ENCODE measurements at regions not wholly inside any gene's neighbourhood (a gene's known extent, or its start where the extent isn't known, plus 50 kb on each side); places are given as distances from the start of the nearest gene placed in this dataset.
"Not testable (repeated sequence)": the region's sequence is repeated elsewhere in the genome, so short reads cannot be mapped to it uniquely, and the experiment has no call there.

- Histone ChIP-seq H3K27me3 (no peaks in the 10 kb centered on the region), H3K9me2 (replicated peaks; ENCODE audit: insufficient read depth) (no peaks in the 10 kb centered on the region), H3K4me2 (no peak overlapping the region), H3K4me3 (no peak overlapping the region), H2AFZ (no peak overlapping the region), H3K27ac (no peak overlapping the region), H3K36me3 (replicated peaks; ENCODE audit: insufficient read depth, low read depth) (no peaks in the 10 kb centered on the region), H3K79me2 (no peaks in the 10 kb centered on the region), H3K4me1 (ENCODE audit: insufficient read depth) (no peaks in the 10 kb centered on the region), H4K20me1 (ENCODE audit: insufficient read depth, poor library complexity, severe bottlenecking) (no peaks in the 10 kb centered on the region), H3K9me3 (ENCODE audit: low read depth) (no peaks in the 10 kb centered on the region)
- no peak for DNase-seq (ENCODE audit: low spot score)
- TF ChIP-seq CTCF (IDR thresholded peaks at IDR 0.05; ENCODE audit: poor library complexity) = no peak
- no peak for TF ChIP-seq EZH2phosphoT487 (IDR thresholded peaks at IDR 0.05; ENCODE audit: low read depth, severe bottlenecking, unreplicated experiment)
- TF ChIP-seq EZH2 (IDR thresholded peaks at IDR 0.05; ENCODE audit: borderline replicate concordance) = no peak
- WGBS (ENCODE audit: low lambda C conversion rate, missing lambda C conversion rate) = 90% methylated on average over 2 of the region's 2 CpGs
These were observed 170.9 kb upstream of the EXOC2 start for GRCh38 chr6:863831-864230.

- not testable (repeated sequence) for H3K9me3 ChIP-seq (ENCODE audit: low read depth); H3K79me2 ChIP-seq; H3K4me1 ChIP-seq (ENCODE audit: insufficient read depth); H3K9me2 ChIP-seq (replicated peaks; ENCODE audit: insufficient read depth); H3K27me3 ChIP-seq; H3K27ac ChIP-seq; DNase-seq (ENCODE audit: low spot score); H4K20me1 ChIP-seq (ENCODE audit: insufficient read depth, poor library complexity, severe bottlenecking); H3K36me3 ChIP-seq (replicated peaks; ENCODE audit: insufficient read depth, low read depth); H2AFZ ChIP-seq; H3K4me2 ChIP-seq; H3K4me3 ChIP-seq
- 93% methylated on average over 4 of the region's 5 CpGs for WGBS (ENCODE audit: low lambda C conversion rate, missing lambda C conversion rate)
These were observed 170.2 kb upstream of the EXOC2 start for GRCh38 chr6:863127-863526.

- H3K27me3 ChIP-seq = no peaks in the 10 kb centered on the region
- H3K9me2 ChIP-seq (replicated peaks; ENCODE audit: insufficient read depth) = no peaks in the 10 kb centered on the region
- no peaks in the 10 kb centered on the region for H3K4me1 ChIP-seq (ENCODE audit: insufficient read depth)
- TF ChIP-seq EZH2 (IDR thresholded peaks at IDR 0.05; ENCODE audit: borderline replicate concordance) = no peak
- 95% methylated on average over 4 of the region's 4 CpGs for WGBS (ENCODE audit: low lambda C conversion rate, missing lambda C conversion rate)
- no peak overlapping the region for H3K27ac ChIP-seq
- H3K9me3 ChIP-seq (ENCODE audit: low read depth) = no peaks in the 10 kb centered on the region
- H3K79me2 ChIP-seq = no peaks in the 10 kb centered on the region
- no peak overlapping the region for H3K4me3 ChIP-seq
- H4K20me1 ChIP-seq (ENCODE audit: insufficient read depth, poor library complexity, severe bottlenecking) = no peaks in the 10 kb centered on the region
- H2AFZ ChIP-seq = no peak overlapping the region
- H3K4me2 ChIP-seq = no peak overlapping the region
- DNase-seq (ENCODE audit: low spot score) = no peak
- H3K36me3 ChIP-seq (replicated peaks; ENCODE audit: insufficient read depth, low read depth) = no peaks in the 10 kb centered on the region
These were observed 167.0 kb upstream of the EXOC2 start for GRCh38 chr6:859936-860335.

GRCh38 chr6:854406-855118 lies 161.6 kb upstream of the EXOC2 start:
- no peaks in the 10 kb centered on the region for H3K36me3 ChIP-seq (replicated peaks; ENCODE audit: insufficient read depth, low read depth)
- WGBS (ENCODE audit: low lambda C conversion rate, missing lambda C conversion rate) = 55% methylated on average over 12 of the region's 12 CpGs
- H3K9me2 ChIP-seq (replicated peaks; ENCODE audit: insufficient read depth) = no peaks in the 10 kb centered on the region
- H2AFZ ChIP-seq = no peak overlapping the region
- no peak overlapping the region for H3K4me3 ChIP-seq
- H3K27me3 ChIP-seq = no peaks in the 10 kb centered on the region
- H4K20me1 ChIP-seq (ENCODE audit: insufficient read depth, poor library complexity, severe bottlenecking) = no peaks in the 10 kb centered on the region
- H3K79me2 ChIP-seq = no peaks in the 10 kb centered on the region
- H3K9me3 ChIP-seq (ENCODE audit: low read depth) = no peaks in the 10 kb centered on the region
- no peaks in the 10 kb centered on the region for H3K4me1 ChIP-seq (ENCODE audit: insufficient read depth)
- peak overlapping the region; percentile 83 for H3K27ac ChIP-seq
- no peak for TF ChIP-seq EZH2phosphoT487 (IDR thresholded peaks at IDR 0.05; ENCODE audit: low read depth, severe bottlenecking, unreplicated experiment)
- TF ChIP-seq EZH2 (IDR thresholded peaks at IDR 0.05; ENCODE audit: borderline replicate concordance) = no peak
- no peak for TF ChIP-seq CTCF (IDR thresholded peaks at IDR 0.05; ENCODE audit: poor library complexity)
- peak overlapping the region; percentile 63 for H3K4me2 ChIP-seq
- peak; percentile 50 for DNase-seq (ENCODE audit: low spot score)

- H3K27ac ChIP-seq; DNase-seq (ENCODE audit: low spot score); H3K79me2 ChIP-seq; H4K20me1 ChIP-seq (ENCODE audit: insufficient read depth, poor library complexity, severe bottlenecking); H2AFZ ChIP-seq; H3K9me3 ChIP-seq (ENCODE audit: low read depth); H3K27me3 ChIP-seq; H3K4me3 ChIP-seq; H3K9me2 ChIP-seq (replicated peaks; ENCODE audit: insufficient read depth); H3K4me2 ChIP-seq; H3K4me1 ChIP-seq (ENCODE audit: insufficient read depth); H3K36me3 ChIP-seq (replicated peaks; ENCODE audit: insufficient read depth, low read depth): not testable (repeated sequence)
- 90% methylated on average over 5 of the region's 5 CpGs for WGBS (ENCODE audit: low lambda C conversion rate, missing lambda C conversion rate)
These were observed 159.3 kb upstream of the EXOC2 start for GRCh38 chr6:852216-852615.

Measured in hepatocyte (in vitro differentiated cells).